Sciatic nerve (tissue), 2 donors: ENCODE measurements at regions not wholly inside any gene's neighbourhood (a gene's known extent, or its start where the extent isn't known, plus 50 kb on each side); places are given as distances from the start of the nearest gene placed in this dataset.

Source experiments
- ATAC-seq: fragments of 200-7000 bp; cut with Tn5 transposase; one replicate; pipeline ENCODE4 v1.9.1; 2020; ENCODE audit warnings: mild to moderate bottlenecking, moderate library complexity
- DNase-seq: peaks from one replicate; pipeline ENCODE4 v3.0.0-alpha.2; 2020; ENCODE audit warnings: low spot score
- intact Hi-C: fragments of 100-400 bp; cut with DNase I; formaldehyde crosslinking; loops from one replicate; pipeline ENCODE4 v1.14.2; 2022
- donor health status: DM: no; HTN: no; CAD: no.
- donor health status: DM: no; HTN: no; CAD: no.

GRCh38 chr4:120536884-120537283 lies 385.6 kb downstream of the PRDM5 start:
- DNase-seq (no peak), ATAC-seq (no peak)
- intact Hi-C loops = no loop called here

- ATAC-seq = no peak
- no peak for DNase-seq
- intact Hi-C loops = no loop called here
Observed at GRCh38 chr4:120528428-120528827, 394.1 kb downstream of the PRDM5 start.

- intact Hi-C loops = no loop called here
- no peak for ATAC-seq
Observed at GRCh38 chr4:120526033-120526432, 396.5 kb downstream of the PRDM5 start.

GRCh38 chr4:120525106-120525505 lies 397.4 kb downstream of the PRDM5 start:
- intact Hi-C loops = no loop called here
- ATAC-seq = no peak
- no peak for DNase-seq

More at GRCh38 chr4:120526033-120526432, 396.5 kb downstream of the PRDM5 start:
- DNase-seq = no peak

GRCh38 chr4:120524237-120524636 lies 398.3 kb downstream of the PRDM5 start:
- DNase-seq = no peak
- no peak for ATAC-seq
- intact Hi-C loops = no loop called here

GRCh38 chr4:120520761-120521160 lies 401.8 kb downstream of the PRDM5 start:
- ATAC-seq = no peak
- intact Hi-C loops = no loop called here
- no peak for DNase-seq

GRCh38 chr4:120517966-120518365 lies 404.6 kb downstream of the PRDM5 start:
- peak; percentile 73 for ATAC-seq
- no peak for DNase-seq
- intact Hi-C loops = no loop called here

- intact Hi-C loops = no loop called here
- no peak for DNase-seq
- ATAC-seq = no peak
Observed at GRCh38 chr4:120509719-120510118, 412.8 kb downstream of the PRDM5 start.

GRCh38 chr4:120509222-120509621 lies 413.3 kb downstream of the PRDM5 start:
- ATAC-seq (no peak), DNase-seq (no peak)
- intact Hi-C loops = no loop called here

- DNase-seq = no peak
- intact Hi-C loops = no loop called here
- no peak for ATAC-seq
Observed at GRCh38 chr4:120508036-120508435, 414.5 kb downstream of the PRDM5 start.

- DNase-seq (no peak), ATAC-seq (no peak)
- intact Hi-C loops = no loop called here
Observed at GRCh38 chr4:120506536-120506935, 416.0 kb downstream of the PRDM5 start.

- ATAC-seq (no peak), DNase-seq (no peak)
- intact Hi-C loops = no loop called here
Observed at GRCh38 chr4:120498678-120499077, 423.8 kb downstream of the PRDM5 start.

GRCh38 chr4:120491481-120491880 lies 424.8 kb upstream of the MAD2L1 start:
- DNase-seq (no peak), ATAC-seq (no peak)
- intact Hi-C loops = no loop called here

- intact Hi-C loops = no loop called here
- DNase-seq (no peak), ATAC-seq (no peak)
Observed at GRCh38 chr4:120481756-120482155, 415.1 kb upstream of the MAD2L1 start.

- no peak for DNase-seq
- intact Hi-C loops = no loop called here
- no peak for ATAC-seq
Observed at GRCh38 chr4:120472447-120473131, 405.9 kb upstream of the MAD2L1 start.

- DNase-seq (no peak), ATAC-seq (no peak)
- intact Hi-C loops = no loop called here
Observed at GRCh38 chr4:120466429-120466828, 399.8 kb upstream of the MAD2L1 start.

- ATAC-seq = no peak
- intact Hi-C loops = no loop called here
- DNase-seq = no peak
Observed at GRCh38 chr4:120454788-120455187, 388.1 kb upstream of the MAD2L1 start.

- intact Hi-C loops = no loop called here
- DNase-seq = no peak
- no peak for ATAC-seq
Observed at GRCh38 chr4:120452536-120452935, 385.9 kb upstream of the MAD2L1 start.

- ATAC-seq (no peak), DNase-seq (no peak)
- intact Hi-C loops = no loop called here
Observed at GRCh38 chr4:120452001-120452400, 385.4 kb upstream of the MAD2L1 start.

GRCh38 chr4:120447774-120448173 lies 381.1 kb upstream of the MAD2L1 start:
- no peak for DNase-seq
- ATAC-seq = no peak
- intact Hi-C loops = no loop called here

- intact Hi-C loops = no loop called here
- DNase-seq (no peak), ATAC-seq (no peak)
Observed at GRCh38 chr4:120446051-120446567, 379.5 kb upstream of the MAD2L1 start.
